Lower leg skin (tissue), 3 donors: ENCODE measurements at regions not wholly inside any gene's neighbourhood (a gene's known extent, or its start where the extent isn't known, plus 50 kb on each side); places are given as distances from the start of the nearest gene placed in this dataset.

ENCODE experiments used
- POLR2A ChIP-seq, 2 donors: fragments of 450-650 bp; IDR thresholded peaks; one replicate each; pipeline ENCODE4 v1.6.1; 2016 to 2017; ENCODE audit warnings: antibody characterized with exemption in 2 of 2, mild to moderate bottlenecking in 1 of 2, moderate library complexity in 1 of 2
- TF ChIP-seq, protein P1 (sequence below), 3 donors: fragments of 450-650 bp; IDR thresholded peaks; one replicate each; pipeline ENCODE4 v1.5.1; 2016; ENCODE audit warnings: antibody characterized with exemption in 3 of 3, mild to moderate bottlenecking in 3 of 3, moderate library complexity in 2 of 3

DNA sequence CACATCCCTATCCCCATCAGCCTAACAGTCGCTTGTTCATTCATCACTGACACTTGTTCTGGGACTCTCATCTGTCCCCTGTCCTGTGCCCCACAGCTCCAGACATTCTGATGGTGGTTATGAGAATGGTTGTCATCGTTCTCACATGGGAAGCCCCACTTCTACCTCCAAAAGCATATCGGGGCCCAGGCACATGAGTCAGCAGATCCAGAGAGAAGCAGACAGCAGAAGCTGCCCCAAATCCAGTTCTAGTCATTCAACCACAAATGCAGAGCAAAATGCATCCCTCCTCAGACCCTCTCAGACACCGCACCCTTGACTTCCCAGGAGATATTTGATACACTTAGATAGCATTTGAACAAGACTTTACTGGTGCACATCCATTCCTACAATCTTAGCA, 106.0 kb downstream of the FOXF2 start:
- TF ChIP-seq POLR2A (IDR thresholded peaks at IDR 0.05), result no peak
- TF ChIP-seq, protein P1, sequence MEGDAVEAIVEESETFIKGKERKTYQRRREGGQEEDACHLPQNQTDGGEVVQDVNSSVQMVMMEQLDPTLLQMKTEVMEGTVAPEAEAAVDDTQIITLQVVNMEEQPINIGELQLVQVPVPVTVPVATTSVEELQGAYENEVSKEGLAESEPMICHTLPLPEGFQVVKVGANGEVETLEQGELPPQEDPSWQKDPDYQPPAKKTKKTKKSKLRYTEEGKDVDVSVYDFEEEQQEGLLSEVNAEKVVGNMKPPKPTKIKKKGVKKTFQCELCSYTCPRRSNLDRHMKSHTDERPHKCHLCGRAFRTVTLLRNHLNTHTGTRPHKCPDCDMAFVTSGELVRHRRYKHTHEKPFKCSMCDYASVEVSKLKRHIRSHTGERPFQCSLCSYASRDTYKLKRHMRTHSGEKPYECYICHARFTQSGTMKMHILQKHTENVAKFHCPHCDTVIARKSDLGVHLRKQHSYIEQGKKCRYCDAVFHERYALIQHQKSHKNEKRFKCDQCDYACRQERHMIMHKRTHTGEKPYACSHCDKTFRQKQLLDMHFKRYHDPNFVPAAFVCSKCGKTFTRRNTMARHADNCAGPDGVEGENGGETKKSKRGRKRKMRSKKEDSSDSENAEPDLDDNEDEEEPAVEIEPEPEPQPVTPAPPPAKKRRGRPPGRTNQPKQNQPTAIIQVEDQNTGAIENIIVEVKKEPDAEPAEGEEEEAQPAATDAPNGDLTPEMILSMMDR (IDR thresholded peaks at IDR 0.05), result no peak
